Mucosa of descending colon (tissue), 3 donors: ENCODE measurements at regions not wholly inside any gene's neighbourhood (a gene's known extent, or its start where the extent isn't known, plus 50 kb on each side); places are given as distances from the start of the nearest gene placed in this dataset.

Experiments used
- ATAC-seq: fragments of 200-7000 bp; cut with Tn5 transposase; one replicate; pipeline ENCODE4 v1.9.1; 2020; ENCODE audit warnings: mild to moderate bottlenecking, moderate library complexity
- DNase-seq, 3 donors: peaks; one replicate each; pipeline ENCODE4 v3.0.0-alpha.2; 2020
- H3K36me3 ChIP-seq: fragments of 200-600 bp; one replicate; pipeline ENCODE4 v1.8.0; 2021; ENCODE audit warnings: low read depth, mild to moderate bottlenecking
- H3K4me1 ChIP-seq: fragments of 200-600 bp; one replicate; pipeline ENCODE4 v1.8.0; 2021; ENCODE audit warnings: low read depth, mild to moderate bottlenecking
- H3K4me3 ChIP-seq: fragments of 200-600 bp; one replicate; pipeline ENCODE4 v1.8.0; 2021; ENCODE audit warnings: mild to moderate bottlenecking
- H3K9me3 ChIP-seq: fragments of 200-600 bp; one replicate; pipeline ENCODE4 v1.8.0; 2021; ENCODE audit warnings: mild to moderate bottlenecking
- CTCF ChIP-seq: fragments of 200-600 bp; IDR thresholded peaks from one replicate; pipeline ENCODE4 v1.8.0; 2022; ENCODE audit warnings: antibody characterized with exemption, mild to moderate bottlenecking
- intact Hi-C, 2 donors: fragments of 100-400 bp; cut with DNase I in 1 of 2; cut with micrococcal nuclease in 1 of 2; formaldehyde crosslinking; loops; one replicate each; pipeline versions ENCODE4 v1.11.0 to v1.11.1; 2022; cut with DNase I, micrococcal nuclease
- donor health status: DM: no; HTN: no; CAD: no; lungs with moderate emphysema.
- donor health status: DM: no; HTN: no; CAD: no.
- donor health status: DM: no; HTN: yes; CAD: no.

- Histone ChIP-seq H3K4me1 (no peaks in the 10 kb centered on the region), H3K4me3 (no peak overlapping the region), H3K36me3 (no peaks in the 10 kb centered on the region), H3K9me3 (peaks cover 19% of the 10 kb centered on the region)
- DNase-seq: no peak
- TF ChIP-seq CTCF: no peak
- ATAC-seq: no peak
- intact Hi-C loops: no loop called here
These were observed 766.1 kb upstream of the CNTNAP5 start for GRCh38 chr2:123258877-123259539.

DNA sequence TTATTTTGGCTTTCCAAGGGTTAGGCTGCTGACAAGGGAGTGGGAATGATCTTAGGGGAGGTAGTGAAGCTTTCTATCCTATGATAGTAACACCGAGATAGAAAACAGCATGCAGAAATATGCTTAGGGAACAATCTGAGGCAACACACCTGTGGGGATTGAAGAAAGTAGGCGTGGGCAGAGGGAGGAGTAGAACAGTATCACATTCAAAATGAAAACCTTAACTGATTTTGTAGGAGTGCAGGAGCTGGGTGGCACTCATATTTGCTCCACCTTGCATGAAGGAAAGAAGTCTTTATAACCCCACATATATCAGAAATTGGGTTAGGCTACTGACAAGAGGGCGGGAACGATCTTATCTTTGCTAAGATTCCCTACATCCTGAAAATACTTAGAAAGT lies 762.2 kb upstream of the CNTNAP5 start:
- no peak for ATAC-seq

DNA sequence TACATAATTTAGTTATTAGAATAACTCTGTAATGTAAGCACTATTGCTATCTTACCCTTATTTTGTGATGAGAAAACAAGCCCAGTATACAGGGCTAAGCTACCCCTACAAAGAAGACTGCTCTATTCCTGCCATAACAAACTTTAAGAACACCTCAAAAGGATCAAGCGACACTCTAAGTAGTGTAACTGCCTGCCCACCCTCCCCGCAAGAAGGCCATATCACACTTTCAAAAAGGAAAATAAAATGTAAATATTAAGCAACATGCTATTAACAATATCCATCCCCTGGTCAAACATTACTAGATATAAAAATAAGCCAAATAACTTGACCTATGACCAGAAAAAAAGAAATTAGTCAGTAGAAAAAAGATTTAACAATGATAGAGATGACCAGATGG lies 741.7 kb upstream of the CNTNAP5 start:
- H3K36me3 ChIP-seq: no peaks in the 10 kb centered on the region
- ATAC-seq: no peak
- H3K9me3 ChIP-seq: peaks cover 13% of the 10 kb centered on the region
- H3K4me3 ChIP-seq: no peak overlapping the region
- H3K4me1 ChIP-seq: no peaks in the 10 kb centered on the region
- intact Hi-C loops: no loop called here
- TF ChIP-seq CTCF: no peak
- DNase-seq: no peak

More for the DNA sequence above, 762.2 kb upstream of the CNTNAP5 start:
- Histone ChIP-seq H3K9me3 (peaks cover 16% of the 10 kb centered on the region), H3K4me1 (no peaks in the 10 kb centered on the region), H3K36me3 (no peaks in the 10 kb centered on the region), H3K4me3 (no peak overlapping the region)
- no peak for TF ChIP-seq CTCF
- no peak for DNase-seq
- intact Hi-C loops: no loop called here

- intact Hi-C loops: no loop called here
- no peak for ATAC-seq
- no peak for TF ChIP-seq CTCF
- Histone ChIP-seq H3K4me3 (no peak overlapping the region), H3K36me3 (no peaks in the 10 kb centered on the region), H3K4me1 (no peaks in the 10 kb centered on the region), H3K9me3 (peaks cover 43% of the 10 kb centered on the region)
- no peak for DNase-seq
These were observed 721.4 kb upstream of the CNTNAP5 start for GRCh38 chr2:123303731-123304130.
